ENCODE measurements at regions not wholly inside any gene's neighbourhood (a gene's known extent, or its start where the extent isn't known, plus 50 kb on each side); places are given as distances from the start of the nearest gene placed in this dataset.
"Not testable (repeated sequence)": the region's sequence is repeated elsewhere in the genome, so short reads cannot be mapped to it uniquely, and the experiment has no call there.

DNA sequence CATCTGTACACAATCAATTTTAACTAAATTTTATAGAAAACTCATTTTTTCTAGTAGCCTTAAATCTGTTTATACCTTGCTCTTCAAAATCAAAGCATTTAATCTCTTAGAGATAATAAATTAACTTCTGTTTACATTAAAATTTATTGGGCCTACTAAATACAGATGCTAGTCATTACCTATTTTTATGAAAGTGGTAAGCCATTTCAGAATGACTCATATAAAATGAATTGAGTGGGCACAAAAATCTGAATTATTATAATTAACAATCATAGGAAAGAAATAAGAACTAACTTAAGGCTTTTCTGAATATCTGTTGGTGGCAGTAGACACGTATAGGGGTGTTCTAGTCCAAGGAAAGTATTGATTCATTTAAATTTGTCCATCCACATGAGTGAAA is 157.9 kb downstream of the KCNJ2 start:
- TF ChIP-seq, protein P1, sequence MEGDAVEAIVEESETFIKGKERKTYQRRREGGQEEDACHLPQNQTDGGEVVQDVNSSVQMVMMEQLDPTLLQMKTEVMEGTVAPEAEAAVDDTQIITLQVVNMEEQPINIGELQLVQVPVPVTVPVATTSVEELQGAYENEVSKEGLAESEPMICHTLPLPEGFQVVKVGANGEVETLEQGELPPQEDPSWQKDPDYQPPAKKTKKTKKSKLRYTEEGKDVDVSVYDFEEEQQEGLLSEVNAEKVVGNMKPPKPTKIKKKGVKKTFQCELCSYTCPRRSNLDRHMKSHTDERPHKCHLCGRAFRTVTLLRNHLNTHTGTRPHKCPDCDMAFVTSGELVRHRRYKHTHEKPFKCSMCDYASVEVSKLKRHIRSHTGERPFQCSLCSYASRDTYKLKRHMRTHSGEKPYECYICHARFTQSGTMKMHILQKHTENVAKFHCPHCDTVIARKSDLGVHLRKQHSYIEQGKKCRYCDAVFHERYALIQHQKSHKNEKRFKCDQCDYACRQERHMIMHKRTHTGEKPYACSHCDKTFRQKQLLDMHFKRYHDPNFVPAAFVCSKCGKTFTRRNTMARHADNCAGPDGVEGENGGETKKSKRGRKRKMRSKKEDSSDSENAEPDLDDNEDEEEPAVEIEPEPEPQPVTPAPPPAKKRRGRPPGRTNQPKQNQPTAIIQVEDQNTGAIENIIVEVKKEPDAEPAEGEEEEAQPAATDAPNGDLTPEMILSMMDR (IDR thresholded peaks at IDR 0.05; ENCODE audit: unreplicated experiment), result no peak
- BruUV-seq (replicated peaks), result no TSS peak
- Mint-ChIP-seq H3K36me3 (ENCODE audit: insufficient read depth, unreplicated experiment) (no peaks in the 10 kb centered on the region), H3K9me3 (ENCODE audit: low read depth, unreplicated experiment) (peaks cover 3% of the 10 kb centered on the region), H3K4me1 (ENCODE audit: low read depth, unreplicated experiment) (no peaks in the 10 kb centered on the region), H3K27ac (ENCODE audit: unreplicated experiment) (no peak overlapping the region), H3K4me3 (ENCODE audit: low read depth, unreplicated experiment) (no peak overlapping the region), H3K27me3 (ENCODE audit: unreplicated experiment) (no peaks in the 10 kb centered on the region)
- intact Hi-C loops (cut with micrococcal nuclease; ENCODE audit: unreplicated experiment), result no loop called here
- CTCF ChIA-PET, result no interaction called here
- DNase-seq, result no peak

DNA sequence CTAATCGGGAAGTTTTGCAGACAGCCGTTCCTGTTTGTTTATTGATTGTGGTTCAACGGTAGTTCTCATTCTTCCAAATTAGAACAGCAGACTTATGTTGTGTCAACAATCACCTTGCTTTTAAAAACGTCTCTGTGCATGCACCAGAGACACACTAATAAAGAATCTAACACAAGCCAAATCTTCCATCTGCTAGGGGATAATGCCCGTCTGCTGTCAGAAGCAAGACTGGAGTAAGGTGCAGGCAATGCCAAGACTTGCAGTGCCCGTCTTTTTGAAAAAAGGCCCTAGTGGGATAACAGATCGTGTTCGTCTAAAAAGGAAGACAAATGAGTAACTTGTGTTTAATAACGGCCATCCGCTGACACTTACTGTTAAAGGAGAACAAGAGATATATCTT is 158.4 kb downstream of the KCNJ2 start:
- TF ChIP-seq, protein P1 (IDR thresholded peaks at IDR 0.05; ENCODE audit: unreplicated experiment), result no peak
- no peak for DNase-seq
- Mint-ChIP-seq H3K27ac (ENCODE audit: unreplicated experiment) (no peak overlapping the region), H3K4me3 (ENCODE audit: low read depth, unreplicated experiment) (no peak overlapping the region), H3K27me3 (ENCODE audit: unreplicated experiment) (no peaks in the 10 kb centered on the region), H3K9me3 (ENCODE audit: low read depth, unreplicated experiment) (peaks cover under 1% of the 10 kb centered on the region), H3K36me3 (ENCODE audit: insufficient read depth, unreplicated experiment) (no peaks in the 10 kb centered on the region), H3K4me1 (ENCODE audit: low read depth, unreplicated experiment) (no peaks in the 10 kb centered on the region)
- no TSS peak for BruUV-seq (replicated peaks)
- intact Hi-C loops (cut with micrococcal nuclease; ENCODE audit: unreplicated experiment), result no loop called here
- CTCF ChIA-PET, result no interaction called here

DNA sequence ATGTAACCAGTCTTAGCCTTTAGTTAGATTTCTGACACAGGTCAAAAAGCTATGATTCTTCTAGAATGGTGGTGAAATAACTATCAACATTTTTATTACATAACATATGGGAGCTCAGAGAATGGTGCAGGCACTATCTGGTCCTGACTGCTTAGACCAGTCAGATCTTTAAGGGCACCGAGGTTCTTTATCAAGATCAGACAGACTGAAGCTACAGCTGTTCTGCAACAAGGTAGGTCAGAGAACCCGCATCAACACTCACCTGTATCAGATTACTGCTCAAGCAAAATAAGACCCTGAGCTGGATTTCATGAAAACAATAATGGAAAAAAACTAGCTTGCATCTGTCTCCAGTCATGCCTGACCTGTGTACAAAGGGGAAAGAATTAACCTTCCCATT is 160.4 kb downstream of the KCNJ2 start:
- no peaks in the 10 kb centered on the region for H3K36me3 Mint-ChIP-seq (ENCODE audit: insufficient read depth, unreplicated experiment)
- no TSS peak for BruUV-seq (replicated peaks)
- DNase-seq, result no peak
- intact Hi-C loops (cut with micrococcal nuclease; ENCODE audit: unreplicated experiment), result no loop called here
- CTCF ChIA-PET, result no interaction called here
- H3K4me3 Mint-ChIP-seq (ENCODE audit: low read depth, unreplicated experiment), result no peak overlapping the region
- TF ChIP-seq, protein P1 (IDR thresholded peaks at IDR 0.05; ENCODE audit: unreplicated experiment), result no peak
- H3K4me1 Mint-ChIP-seq (ENCODE audit: low read depth, unreplicated experiment), result no peaks in the 10 kb centered on the region
- H3K27ac Mint-ChIP-seq (ENCODE audit: unreplicated experiment), result no peak overlapping the region
- no peaks in the 10 kb centered on the region for H3K27me3 Mint-ChIP-seq (ENCODE audit: unreplicated experiment)
- peaks cover 10% of the 10 kb centered on the region for H3K9me3 Mint-ChIP-seq (ENCODE audit: low read depth, unreplicated experiment)

DNA sequence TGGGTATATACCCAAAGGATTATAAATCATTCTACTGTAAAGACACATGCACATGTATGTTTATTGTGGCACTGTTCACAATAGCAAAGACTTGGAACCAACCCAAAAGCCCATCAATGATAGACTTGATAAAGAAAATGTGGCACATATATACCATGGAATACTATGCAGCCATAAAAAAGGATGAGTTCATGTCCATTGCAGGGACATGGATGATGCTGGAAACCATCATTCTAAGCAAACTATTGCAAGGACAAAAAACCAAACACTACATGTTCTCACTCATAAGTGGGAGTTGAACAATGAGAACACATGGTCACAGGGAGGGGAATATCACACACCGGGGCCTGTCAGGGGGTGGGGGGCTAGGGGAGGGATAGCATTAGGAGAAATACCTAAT is 161.7 kb downstream of the KCNJ2 start:
- H3K4me3 Mint-ChIP-seq (ENCODE audit: low read depth, unreplicated experiment); H3K4me1 Mint-ChIP-seq (ENCODE audit: low read depth, unreplicated experiment); H3K27ac Mint-ChIP-seq (ENCODE audit: unreplicated experiment); BruUV-seq (replicated peaks); H3K27me3 Mint-ChIP-seq (ENCODE audit: unreplicated experiment); H3K36me3 Mint-ChIP-seq (ENCODE audit: insufficient read depth, unreplicated experiment); intact Hi-C loops (cut with micrococcal nuclease; ENCODE audit: unreplicated experiment); DNase-seq: not testable (repeated sequence)
- CTCF ChIA-PET, result interaction anchor here (0.8 kb wide), 1 partner anchor 36 kb away, joined by 4 read pairs; no protein-coding TSS in a partner anchor
- peaks cover 10% of the 10 kb centered on the region for H3K9me3 Mint-ChIP-seq (ENCODE audit: low read depth, unreplicated experiment)

DNA sequence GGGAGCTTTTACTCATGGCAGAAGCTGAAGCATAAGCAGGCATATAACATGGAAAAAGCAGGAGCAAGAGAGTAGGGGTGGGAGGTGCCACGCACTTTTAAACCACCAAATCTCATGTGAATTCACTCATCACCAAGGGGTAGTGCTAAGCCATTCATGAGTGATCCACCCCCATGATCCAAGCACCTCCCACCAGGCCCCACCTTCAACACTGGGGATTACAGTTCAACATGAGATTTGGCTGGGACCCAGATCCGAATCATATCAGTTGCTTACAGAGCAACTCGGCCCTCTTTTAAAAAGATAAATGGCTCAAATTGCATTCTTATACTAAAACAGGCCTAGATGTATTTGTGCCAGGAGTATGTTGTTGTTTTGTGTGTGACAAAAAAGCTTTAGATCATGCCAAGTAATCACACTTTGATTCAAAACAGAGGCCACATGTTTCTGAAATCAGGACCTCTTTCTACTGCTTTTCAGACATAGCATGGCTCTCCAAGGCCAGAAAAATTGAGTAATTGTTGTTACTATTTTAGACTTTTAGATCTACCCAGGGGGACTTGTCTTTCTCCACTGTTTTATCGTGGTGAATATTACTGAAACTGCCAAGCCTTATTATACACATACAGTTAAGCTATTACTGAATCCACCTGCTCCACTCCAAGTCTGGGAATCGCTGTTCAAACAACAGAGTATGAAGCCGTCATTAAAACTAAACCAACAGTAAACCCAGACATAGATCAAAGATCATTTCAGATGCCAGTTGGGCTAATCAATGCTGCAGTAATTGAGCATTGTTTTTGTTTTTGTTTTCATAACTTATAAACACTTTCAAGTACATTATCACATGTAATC is 163.3 kb downstream of the KCNJ2 start:
- TF ChIP-seq, protein P1 (IDR thresholded peaks at IDR 0.05; ENCODE audit: unreplicated experiment), result no peak
- peaks cover 10% of the 10 kb centered on the region for H3K9me3 Mint-ChIP-seq (ENCODE audit: low read depth, unreplicated experiment)
- H3K27ac Mint-ChIP-seq (ENCODE audit: unreplicated experiment), result no peak overlapping the region
- intact Hi-C loops (cut with micrococcal nuclease; ENCODE audit: unreplicated experiment), result no loop called here
- no peaks in the 10 kb centered on the region for H3K4me1 Mint-ChIP-seq (ENCODE audit: low read depth, unreplicated experiment)
- CTCF ChIA-PET, result interaction anchor here (0.6 kb wide), 1 partner anchor 109 kb away, joined by 3 read pairs; no protein-coding TSS in a partner anchor
- no peak overlapping the region for H3K4me3 Mint-ChIP-seq (ENCODE audit: low read depth, unreplicated experiment)
- H3K27me3 Mint-ChIP-seq (ENCODE audit: unreplicated experiment), result no peaks in the 10 kb centered on the region
- BruUV-seq (replicated peaks), result no TSS peak
- DNase-seq, result no peak
- no peaks in the 10 kb centered on the region for H3K36me3 Mint-ChIP-seq (ENCODE audit: insufficient read depth, unreplicated experiment)
